ENCODE measurements at regions not wholly inside any gene's neighbourhood (a gene's known extent, or its start where the extent isn't known, plus 50 kb on each side); places are given as distances from the start of the nearest gene placed in this dataset.

GRCh38 chr20:23165307-23165750 lies 79.2 kb upstream of the CD93 start:
- TF ChIP-seq CTCF (IDR thresholded peaks at IDR 0.05; ENCODE audit: unreplicated experiment): no peak
- peak in 1 of 2 experiments; percentile 42 for DNase-seq (ENCODE audit: low spot score in 2 of 2, unreplicated experiment in 2 of 2)
- H3K9me3 Mint-ChIP-seq: no peaks in the 10 kb centered on the region
- H3K4me1 Mint-ChIP-seq: peaks cover 8% of the 10 kb centered on the region
- no peak overlapping the region for H3K27ac Mint-ChIP-seq
- H3K36me3 Mint-ChIP-seq: no peaks in the 10 kb centered on the region
- H3K27me3 Mint-ChIP-seq (ENCODE audit: low read depth): peaks cover 7% of the 10 kb centered on the region
- no peak overlapping the region for H3K4me3 Mint-ChIP-seq

DNA sequence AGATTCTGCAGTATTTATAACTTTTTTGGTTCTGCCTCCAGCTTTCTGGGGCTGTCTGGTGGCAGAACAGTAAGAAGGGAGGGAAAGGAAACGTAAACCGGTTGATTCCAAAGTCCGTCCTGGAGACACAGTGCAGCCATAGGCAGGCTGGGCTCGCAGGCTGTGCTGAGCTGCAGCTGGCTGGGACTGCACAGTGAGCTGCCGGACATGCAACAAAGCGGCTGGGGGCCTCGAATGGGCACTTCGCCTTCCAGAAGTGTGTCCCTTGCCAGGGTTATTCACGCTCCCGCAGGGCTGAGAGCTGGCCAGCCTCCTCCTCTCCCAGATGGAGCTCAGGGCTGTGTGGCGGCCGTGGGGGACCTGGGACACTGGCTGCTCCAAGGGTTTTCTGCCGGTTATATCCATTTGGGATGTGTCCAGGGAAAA lies 78.1 kb upstream of the CD93 start:
- H3K27me3 Mint-ChIP-seq (ENCODE audit: low read depth): peaks cover 3% of the 10 kb centered on the region
- no peaks in the 10 kb centered on the region for H3K36me3 Mint-ChIP-seq
- peaks cover 16% of the 10 kb centered on the region for H3K4me1 Mint-ChIP-seq
- TF ChIP-seq CTCF (IDR thresholded peaks at IDR 0.05; ENCODE audit: unreplicated experiment): no peak
- peak in 1 of 2 experiments; percentile 36 for DNase-seq (ENCODE audit: low spot score in 2 of 2, unreplicated experiment in 2 of 2)
- H3K9me3 Mint-ChIP-seq: no peaks in the 10 kb centered on the region
- H3K4me3 Mint-ChIP-seq: no peak overlapping the region
- H3K27ac Mint-ChIP-seq: no peak overlapping the region

GRCh38 chr20:23163562-23163961 lies 77.4 kb upstream of the CD93 start:
- Mint-ChIP-seq H3K27ac (no peak overlapping the region), H3K4me1 (peaks cover 16% of the 10 kb centered on the region), H3K27me3 (ENCODE audit: low read depth) (peaks cover 3% of the 10 kb centered on the region), H3K36me3 (no peaks in the 10 kb centered on the region), H3K4me3 (no peak overlapping the region), H3K9me3 (no peaks in the 10 kb centered on the region)
- TF ChIP-seq CTCF (IDR thresholded peaks at IDR 0.05; ENCODE audit: unreplicated experiment): no peak
- DNase-seq (ENCODE audit: low spot score in 2 of 2, unreplicated experiment in 2 of 2): peak in 1 of 2 experiments; percentile 27

DNA sequence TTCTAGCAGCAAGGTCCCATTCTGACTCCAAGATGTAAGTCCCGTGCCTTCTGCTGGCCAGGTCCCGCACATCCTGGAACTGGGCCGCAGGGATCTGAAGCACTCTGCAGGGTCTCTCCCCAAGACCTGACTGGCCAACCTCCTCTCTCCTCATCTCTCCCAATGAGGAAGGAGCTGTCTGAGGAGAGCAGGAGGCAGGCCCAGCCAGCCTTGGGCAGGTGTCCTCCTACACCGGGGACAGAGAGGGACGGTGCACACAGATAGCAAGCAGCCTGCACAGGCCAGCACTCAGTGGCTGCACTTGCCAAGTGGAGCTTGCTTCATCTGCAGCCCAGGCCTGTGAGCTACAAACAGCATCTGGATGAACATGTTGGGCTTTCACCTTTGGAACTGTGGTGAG lies 76.8 kb upstream of the CD93 start:
- TF ChIP-seq CTCF (IDR thresholded peaks at IDR 0.05; ENCODE audit: unreplicated experiment): no peak
- H3K27me3 Mint-ChIP-seq (ENCODE audit: low read depth): peaks cover 3% of the 10 kb centered on the region
- H3K9me3 Mint-ChIP-seq: no peaks in the 10 kb centered on the region
- peaks cover 16% of the 10 kb centered on the region for H3K4me1 Mint-ChIP-seq
- H3K4me3 Mint-ChIP-seq: no peak overlapping the region
- no peaks in the 10 kb centered on the region for H3K36me3 Mint-ChIP-seq
- peak in 1 of 2 experiments; percentile 30 for DNase-seq (ENCODE audit: low spot score in 2 of 2, unreplicated experiment in 2 of 2)
- no peak overlapping the region for H3K27ac Mint-ChIP-seq

DNA sequence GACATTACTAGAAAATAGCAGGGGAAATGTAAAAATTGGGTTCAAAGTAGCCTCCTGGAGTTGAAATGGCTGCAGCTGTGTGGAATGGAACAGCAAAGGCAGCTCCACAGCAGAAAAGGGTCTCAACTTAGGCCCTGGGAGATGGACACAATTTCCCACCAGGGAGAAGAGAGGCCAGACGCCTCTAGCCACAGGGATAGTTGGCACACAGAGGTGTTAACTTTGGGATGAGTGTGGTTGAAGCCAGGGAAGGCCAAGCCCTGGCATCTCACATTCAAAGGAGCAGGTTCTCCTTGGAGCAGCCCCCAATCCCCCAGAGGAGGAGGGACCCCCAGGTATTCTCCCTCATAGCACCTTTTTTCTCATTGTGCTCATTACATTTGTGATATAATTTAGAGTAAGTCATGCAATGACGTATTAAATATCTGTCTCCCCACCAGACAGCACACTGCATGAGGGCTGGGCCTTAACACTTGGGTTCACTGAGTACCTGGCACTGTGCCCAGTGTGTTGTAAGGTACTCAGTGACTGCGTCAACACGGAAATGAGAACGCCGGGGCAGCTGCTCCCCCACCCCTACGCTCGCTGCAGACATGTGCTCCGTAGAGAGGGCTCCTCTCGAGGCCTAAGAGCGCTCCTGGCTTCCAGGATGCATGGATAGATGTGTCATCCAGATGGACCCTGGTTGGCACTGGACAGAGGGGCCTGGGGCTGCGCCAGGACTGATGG lies 76.0 kb upstream of the CD93 start:
- H3K4me1 Mint-ChIP-seq: peaks cover 16% of the 10 kb centered on the region
- H3K4me3 Mint-ChIP-seq: no peak overlapping the region
- H3K27me3 Mint-ChIP-seq (ENCODE audit: low read depth): peaks cover 3% of the 10 kb centered on the region
- no peak for TF ChIP-seq CTCF (IDR thresholded peaks at IDR 0.05; ENCODE audit: unreplicated experiment)
- peak in 1 of 2 experiments; percentile 37 for DNase-seq (ENCODE audit: low spot score in 2 of 2, unreplicated experiment in 2 of 2)
- no peaks in the 10 kb centered on the region for H3K9me3 Mint-ChIP-seq
- no peaks in the 10 kb centered on the region for H3K36me3 Mint-ChIP-seq
- H3K27ac Mint-ChIP-seq: no peak overlapping the region

Measured in mesothelial cell of epicardium (in vitro differentiated cells).